GM23338 (cell line): ENCODE measurements at regions not wholly inside any gene's neighbourhood (a gene's known extent, or its start where the extent isn't known, plus 50 kb on each side); places are given as distances from the start of the nearest gene placed in this dataset.

ENCODE experiments used
- ATAC-seq: fragments of 200-7000 bp; cut with Tn5 transposase; 3 replicates; pipeline ENCODE4 v1.9.1; 2020
- DNase-seq: peaks from one replicate; pipeline ENCODE4 v3.0.0-alpha.2; 2015; ENCODE audit warnings: low spot score
- H2AFZ ChIP-seq: fragments of 200-600 bp; sonication (generic); 2 replicates; pipeline ENCODE4 v1.8.0; 2016; ENCODE audit warnings: antibody characterized with exemption, mild to moderate bottlenecking, moderate library complexity
- H3F3A ChIP-seq: fragments of 200-600 bp; sonication (generic); replicated peaks from 2 replicates; pipeline ENCODE4 v1.8.0; 2017; ENCODE audit warnings: antibody characterized with exemption, mixed run types, low read depth
- H3K27ac ChIP-seq: fragments of 200-600 bp; sonication (generic); 2 replicates; pipeline ENCODE4 v1.6.1; 2016; ENCODE audit warnings: low read depth
- H3K27me3 ChIP-seq: fragments of 200-600 bp; sonication (generic); 2 replicates; pipeline ENCODE4 v1.8.0; 2016; ENCODE audit warnings: mild to moderate bottlenecking, mixed run types, moderate library complexity; ENCODE audit not compliant: insufficient read depth
- H3K36me3 ChIP-seq: fragments of 200-600 bp; sonication (generic); 2 replicates; pipeline ENCODE4 v1.8.0; 2016; ENCODE audit warnings: mild to moderate bottlenecking; ENCODE audit not compliant: insufficient read depth
- H3K4me1 ChIP-seq: fragments of 200-600 bp; sonication (generic); 2 replicates; pipeline ENCODE4 v1.8.0; 2016; ENCODE audit warnings: mild to moderate bottlenecking, moderate library complexity; ENCODE audit not compliant: insufficient read depth
- H3K4me2 ChIP-seq: fragments of 200-600 bp; sonication (generic); 2 replicates; pipeline ENCODE4 v1.7.1; 2017; ENCODE audit warnings: mixed run types
- H3K4me3 ChIP-seq: fragments of 200-600 bp; sonication (generic); 2 replicates; pipeline ENCODE4 v1.6.1; 2016; ENCODE audit warnings: mixed run types
- H3K79me2 ChIP-seq: fragments of 200-600 bp; sonication (generic); replicated peaks from 2 replicates; pipeline ENCODE4 v1.8.0; 2017; ENCODE audit warnings: mild to moderate bottlenecking; ENCODE audit not compliant: insufficient read depth
- H3K9me2 ChIP-seq: fragments of 200-600 bp; sonication (generic); 2 replicates; pipeline ENCODE4 v1.8.0; 2017; ENCODE audit not compliant: insufficient read depth
- H4K20me1 ChIP-seq: fragments of 200-600 bp; sonication (generic); replicated peaks from 2 replicates; pipeline ENCODE4 v1.8.0; 2017; ENCODE audit warnings: mild to moderate bottlenecking; ENCODE audit not compliant: insufficient read depth
- H3K27ac Mint-ChIP-seq: 2 replicates; pipeline ENCODE4 v1.8.0; 2020; ENCODE audit warnings: inconsistent platforms, mild to moderate bottlenecking, moderate library complexity, mixed read lengths
- H3K27me3 Mint-ChIP-seq: 3 replicates; pipeline ENCODE4 v1.8.0; 2022; ENCODE audit warnings: low read depth, mild to moderate bottlenecking, moderate library complexity, mixed read lengths, inconsistent platforms; ENCODE audit not compliant: insufficient read depth, poor library complexity
- H3K36me3 Mint-ChIP-seq: 3 replicates; pipeline ENCODE4 v1.8.0; 2021; ENCODE audit warnings: low read depth, mild to moderate bottlenecking, inconsistent platforms, moderate library complexity, mixed read lengths
- H3K4me1 Mint-ChIP-seq: 3 replicates; pipeline ENCODE4 v1.8.0; 2020; ENCODE audit warnings: mild to moderate bottlenecking, inconsistent platforms, mixed read lengths
- H3K4me3 Mint-ChIP-seq: 3 replicates; pipeline ENCODE4 v1.8.0; 2021; ENCODE audit warnings: moderate library complexity, mild to moderate bottlenecking, inconsistent platforms, mixed read lengths
- H3K9me3 Mint-ChIP-seq: 3 replicates; pipeline ENCODE4 v1.8.0; 2020; ENCODE audit warnings: moderate library complexity, mild to moderate bottlenecking, inconsistent platforms, mixed read lengths
- CREB1 ChIP-seq: fragments of 250-450 bp; sonication (Bioruptor Pico); IDR thresholded peaks from 2 replicates; pipeline ENCODE4 v1.5.0; 2020; ENCODE audit warnings: low read depth, mild to moderate bottlenecking, moderate library complexity
- EZH2 ChIP-seq: fragments of 200-600 bp; sonication (generic); IDR thresholded peaks from one replicate; pipeline ENCODE4 v1.8.0; 2017; ENCODE audit warnings: antibody characterized with exemption, mild to moderate bottlenecking, low read depth; ENCODE audit not compliant: unreplicated experiment
- EZH2phosphoT487 ChIP-seq: fragments of 200-600 bp; sonication (generic); IDR thresholded peaks from one replicate; pipeline ENCODE4 v1.8.1; 2018; ENCODE audit warnings: antibody characterized with exemption; ENCODE audit not compliant: unreplicated experiment
- JUNB ChIP-seq: IDR thresholded peaks from one replicate; pipeline ENCODE4 v1.6.1; 2016; ENCODE audit warnings: antibody characterized with exemption; ENCODE audit not compliant: unreplicated experiment
- NANOG ChIP-seq: IDR thresholded peaks from 2 replicates; pipeline ENCODE4 v1.6.1; 2016; ENCODE audit warnings: antibody characterized with exemption, borderline replicate concordance
- POLR2AphosphoS5 ChIP-seq: IDR thresholded peaks from 2 replicates; pipeline ENCODE4 v1.6.1; 2016; ENCODE audit warnings: antibody characterized with exemption, low read depth
- STAT1 ChIP-seq: IDR thresholded peaks from one replicate; pipeline ENCODE4 v1.6.1; 2016; ENCODE audit warnings: antibody characterized with exemption; ENCODE audit not compliant: unreplicated experiment
- ZNF114 ChIP-seq: fragments of 250-450 bp; sonication (Bioruptor Pico); IDR thresholded peaks from 2 replicates; pipeline ENCODE4 v1.5.0; 2020; ENCODE audit warnings: mild to moderate bottlenecking, moderate library complexity
- ZNF331 ChIP-seq: fragments of 250-450 bp; sonication (Bioruptor Pico); IDR thresholded peaks from 2 replicates; pipeline ENCODE4 v1.5.0; 2020; ENCODE audit warnings: low read depth, mild to moderate bottlenecking, moderate library complexity
- TF ChIP-seq, protein P1 (sequence below): fragments of 250-450 bp; sonication (Bioruptor Pico); IDR thresholded peaks from 2 replicates; pipeline ENCODE4 v1.5.0; 2020; ENCODE audit warnings: mild to moderate bottlenecking, moderate library complexity
- TF ChIP-seq, protein P2 (sequence below): IDR thresholded peaks from one replicate; pipeline ENCODE4 v1.6.1; 2018; ENCODE audit warnings: antibody characterized with exemption; ENCODE audit not compliant: unreplicated experiment
- TF ChIP-seq, protein P3 (sequence below), 2 experiments: fragments of 200-600 bp in 1 of 2; sonication (generic) in 1 of 2; conservative IDR thresholded peaks; 2 replicates each; pipeline versions ENCODE4 v1.5.1 to v1.6.1; 2016 to 2017; ENCODE audit warnings: antibody characterized with exemption in 2 of 2, low read depth in 2 of 2, mild to moderate bottlenecking in 2 of 2, moderate library complexity in 1 of 2
- TF ChIP-seq, protein P4 (sequence below): IDR thresholded peaks from 2 replicates; pipeline ENCODE4 v1.6.1; 2016; ENCODE audit warnings: antibody characterized with exemption

- Histone ChIP-seq H3K27me3 (no peaks in the 10 kb centered on the region), H3K4me3 (no peak overlapping the region), H3K27ac (no peak overlapping the region), H3K79me2 (no peaks in the 10 kb centered on the region), H3K4me1 (peaks cover 11% of the 10 kb centered on the region; the same call in 1 of the 2 replicates), H3K9me2 (0 out of 2 replicates have a peak, but pooled peaks cover 7% of the 10 kb centered on the region), H3K4me2 (no peak overlapping the region), H4K20me1 (no peaks in the 10 kb centered on the region), H2AFZ (no peak overlapping the region), H3K36me3 (no peaks in the 10 kb centered on the region; the same call in 1 of the 2 replicates), H3F3A (no peaks in the 10 kb centered on the region)
- DNase-seq = no peak
- TF ChIP-seq EZH2 = no peak
- TF ChIP-seq, protein P1, sequence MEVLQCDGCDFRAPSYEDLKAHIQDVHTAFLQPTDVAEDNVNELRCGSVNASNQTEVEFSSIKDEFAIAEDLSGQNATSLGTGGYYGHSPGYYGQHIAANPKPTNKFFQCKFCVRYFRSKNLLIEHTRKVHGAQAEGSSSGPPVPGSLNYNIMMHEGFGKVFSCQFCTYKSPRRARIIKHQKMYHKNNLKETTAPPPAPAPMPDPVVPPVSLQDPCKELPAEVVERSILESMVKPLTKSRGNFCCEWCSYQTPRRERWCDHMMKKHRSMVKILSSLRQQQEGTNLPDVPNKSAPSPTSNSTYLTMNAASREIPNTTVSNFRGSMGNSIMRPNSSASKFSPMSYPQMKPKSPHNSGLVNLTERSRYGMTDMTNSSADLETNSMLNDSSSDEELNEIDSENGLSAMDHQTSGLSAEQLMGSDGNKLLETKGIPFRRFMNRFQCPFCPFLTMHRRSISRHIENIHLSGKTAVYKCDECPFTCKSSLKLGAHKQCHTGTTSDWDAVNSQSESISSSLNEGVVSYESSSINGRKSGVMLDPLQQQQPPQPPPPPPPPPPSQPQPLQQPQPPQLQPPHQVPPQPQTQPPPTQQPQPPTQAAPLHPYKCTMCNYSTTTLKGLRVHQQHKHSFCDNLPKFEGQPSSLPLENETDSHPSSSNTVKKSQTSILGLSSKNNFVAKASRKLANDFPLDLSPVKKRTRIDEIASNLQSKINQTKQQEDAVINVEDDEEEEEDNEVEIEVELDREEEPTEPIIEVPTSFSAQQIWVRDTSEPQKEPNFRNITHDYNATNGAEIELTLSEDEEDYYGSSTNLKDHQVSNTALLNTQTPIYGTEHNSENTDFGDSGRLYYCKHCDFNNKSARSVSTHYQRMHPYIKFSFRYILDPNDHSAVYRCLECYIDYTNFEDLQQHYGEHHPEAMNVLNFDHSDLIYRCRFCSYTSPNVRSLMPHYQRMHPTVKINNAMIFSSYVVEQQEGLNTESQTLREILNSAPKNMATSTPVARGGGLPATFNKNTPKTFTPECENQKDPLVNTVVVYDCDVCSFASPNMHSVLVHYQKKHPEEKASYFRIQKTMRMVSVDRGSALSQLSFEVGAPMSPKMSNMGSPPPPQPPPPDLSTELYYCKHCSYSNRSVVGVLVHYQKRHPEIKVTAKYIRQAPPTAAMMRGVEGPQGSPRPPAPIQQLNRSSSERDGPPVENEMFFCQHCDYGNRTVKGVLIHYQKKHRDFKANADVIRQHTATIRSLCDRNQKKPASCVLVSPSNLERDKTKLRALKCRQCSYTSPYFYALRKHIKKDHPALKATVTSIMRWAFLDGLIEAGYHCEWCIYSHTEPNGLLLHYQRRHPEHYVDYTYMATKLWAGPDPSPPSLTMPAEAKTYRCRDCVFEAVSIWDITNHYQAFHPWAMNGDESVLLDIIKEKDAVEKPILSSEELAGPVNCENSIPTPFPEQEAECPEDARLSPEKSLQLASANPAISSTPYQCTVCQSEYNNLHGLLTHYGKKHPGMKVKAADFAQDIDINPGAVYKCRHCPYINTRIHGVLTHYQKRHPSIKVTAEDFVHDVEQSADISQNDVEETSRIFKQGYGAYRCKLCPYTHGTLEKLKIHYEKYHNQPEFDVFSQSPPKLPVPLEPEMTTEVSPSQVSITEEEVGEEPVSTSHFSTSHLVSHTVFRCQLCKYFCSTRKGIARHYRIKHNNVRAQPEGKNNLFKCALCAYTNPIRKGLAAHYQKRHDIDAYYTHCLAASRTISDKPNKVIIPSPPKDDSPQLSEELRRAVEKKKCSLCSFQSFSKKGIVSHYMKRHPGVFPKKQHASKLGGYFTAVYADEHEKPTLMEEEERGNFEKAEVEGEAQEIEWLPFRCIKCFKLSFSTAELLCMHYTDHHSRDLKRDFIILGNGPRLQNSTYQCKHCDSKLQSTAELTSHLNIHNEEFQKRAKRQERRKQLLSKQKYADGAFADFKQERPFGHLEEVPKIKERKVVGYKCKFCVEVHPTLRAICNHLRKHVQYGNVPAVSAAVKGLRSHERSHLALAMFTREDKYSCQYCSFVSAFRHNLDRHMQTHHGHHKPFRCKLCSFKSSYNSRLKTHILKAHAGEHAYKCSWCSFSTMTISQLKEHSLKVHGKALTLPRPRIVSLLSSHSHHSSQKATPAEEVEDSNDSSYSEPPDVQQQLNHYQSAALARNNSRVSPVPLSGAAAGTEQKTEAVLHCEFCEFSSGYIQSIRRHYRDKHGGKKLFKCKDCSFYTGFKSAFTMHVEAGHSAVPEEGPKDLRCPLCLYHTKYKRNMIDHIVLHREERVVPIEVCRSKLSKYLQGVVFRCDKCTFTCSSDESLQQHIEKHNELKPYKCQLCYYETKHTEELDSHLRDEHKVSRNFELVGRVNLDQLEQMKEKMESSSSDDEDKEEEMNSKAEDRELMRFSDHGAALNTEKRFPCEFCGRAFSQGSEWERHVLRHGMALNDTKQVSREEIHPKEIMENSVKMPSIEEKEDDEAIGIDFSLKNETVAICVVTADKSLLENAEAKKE (CRISPR knock-in tag) = no peak
- no peak for TF ChIP-seq CREB1 (CRISPR knock-in tag)
- TF ChIP-seq POLR2AphosphoS5 = no peak
- TF ChIP-seq JUNB = no peak
- no peak for TF ChIP-seq ZNF331 (CRISPR knock-in tag)
- TF ChIP-seq NANOG = no peak
- TF ChIP-seq STAT1 = no peak
- TF ChIP-seq, protein P2, sequence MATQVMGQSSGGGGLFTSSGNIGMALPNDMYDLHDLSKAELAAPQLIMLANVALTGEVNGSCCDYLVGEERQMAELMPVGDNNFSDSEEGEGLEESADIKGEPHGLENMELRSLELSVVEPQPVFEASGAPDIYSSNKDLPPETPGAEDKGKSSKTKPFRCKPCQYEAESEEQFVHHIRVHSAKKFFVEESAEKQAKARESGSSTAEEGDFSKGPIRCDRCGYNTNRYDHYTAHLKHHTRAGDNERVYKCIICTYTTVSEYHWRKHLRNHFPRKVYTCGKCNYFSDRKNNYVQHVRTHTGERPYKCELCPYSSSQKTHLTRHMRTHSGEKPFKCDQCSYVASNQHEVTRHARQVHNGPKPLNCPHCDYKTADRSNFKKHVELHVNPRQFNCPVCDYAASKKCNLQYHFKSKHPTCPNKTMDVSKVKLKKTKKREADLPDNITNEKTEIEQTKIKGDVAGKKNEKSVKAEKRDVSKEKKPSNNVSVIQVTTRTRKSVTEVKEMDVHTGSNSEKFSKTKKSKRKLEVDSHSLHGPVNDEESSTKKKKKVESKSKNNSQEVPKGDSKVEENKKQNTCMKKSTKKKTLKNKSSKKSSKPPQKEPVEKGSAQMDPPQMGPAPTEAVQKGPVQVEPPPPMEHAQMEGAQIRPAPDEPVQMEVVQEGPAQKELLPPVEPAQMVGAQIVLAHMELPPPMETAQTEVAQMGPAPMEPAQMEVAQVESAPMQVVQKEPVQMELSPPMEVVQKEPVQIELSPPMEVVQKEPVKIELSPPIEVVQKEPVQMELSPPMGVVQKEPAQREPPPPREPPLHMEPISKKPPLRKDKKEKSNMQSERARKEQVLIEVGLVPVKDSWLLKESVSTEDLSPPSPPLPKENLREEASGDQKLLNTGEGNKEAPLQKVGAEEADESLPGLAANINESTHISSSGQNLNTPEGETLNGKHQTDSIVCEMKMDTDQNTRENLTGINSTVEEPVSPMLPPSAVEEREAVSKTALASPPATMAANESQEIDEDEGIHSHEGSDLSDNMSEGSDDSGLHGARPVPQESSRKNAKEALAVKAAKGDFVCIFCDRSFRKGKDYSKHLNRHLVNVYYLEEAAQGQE = no peak
- no peak for TF ChIP-seq ZNF114 (CRISPR knock-in tag)
- TF ChIP-seq, protein P3, sequence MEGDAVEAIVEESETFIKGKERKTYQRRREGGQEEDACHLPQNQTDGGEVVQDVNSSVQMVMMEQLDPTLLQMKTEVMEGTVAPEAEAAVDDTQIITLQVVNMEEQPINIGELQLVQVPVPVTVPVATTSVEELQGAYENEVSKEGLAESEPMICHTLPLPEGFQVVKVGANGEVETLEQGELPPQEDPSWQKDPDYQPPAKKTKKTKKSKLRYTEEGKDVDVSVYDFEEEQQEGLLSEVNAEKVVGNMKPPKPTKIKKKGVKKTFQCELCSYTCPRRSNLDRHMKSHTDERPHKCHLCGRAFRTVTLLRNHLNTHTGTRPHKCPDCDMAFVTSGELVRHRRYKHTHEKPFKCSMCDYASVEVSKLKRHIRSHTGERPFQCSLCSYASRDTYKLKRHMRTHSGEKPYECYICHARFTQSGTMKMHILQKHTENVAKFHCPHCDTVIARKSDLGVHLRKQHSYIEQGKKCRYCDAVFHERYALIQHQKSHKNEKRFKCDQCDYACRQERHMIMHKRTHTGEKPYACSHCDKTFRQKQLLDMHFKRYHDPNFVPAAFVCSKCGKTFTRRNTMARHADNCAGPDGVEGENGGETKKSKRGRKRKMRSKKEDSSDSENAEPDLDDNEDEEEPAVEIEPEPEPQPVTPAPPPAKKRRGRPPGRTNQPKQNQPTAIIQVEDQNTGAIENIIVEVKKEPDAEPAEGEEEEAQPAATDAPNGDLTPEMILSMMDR (conservative IDR thresholded peaks at IDR 0.05; ENCODE audit: low read depth in 2 of 2) = no peak
- TF ChIP-seq EZH2phosphoT487 = no peak
- TF ChIP-seq, protein P4, sequence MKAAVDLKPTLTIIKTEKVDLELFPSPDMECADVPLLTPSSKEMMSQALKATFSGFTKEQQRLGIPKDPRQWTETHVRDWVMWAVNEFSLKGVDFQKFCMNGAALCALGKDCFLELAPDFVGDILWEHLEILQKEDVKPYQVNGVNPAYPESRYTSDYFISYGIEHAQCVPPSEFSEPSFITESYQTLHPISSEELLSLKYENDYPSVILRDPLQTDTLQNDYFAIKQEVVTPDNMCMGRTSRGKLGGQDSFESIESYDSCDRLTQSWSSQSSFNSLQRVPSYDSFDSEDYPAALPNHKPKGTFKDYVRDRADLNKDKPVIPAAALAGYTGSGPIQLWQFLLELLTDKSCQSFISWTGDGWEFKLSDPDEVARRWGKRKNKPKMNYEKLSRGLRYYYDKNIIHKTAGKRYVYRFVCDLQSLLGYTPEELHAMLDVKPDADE = no peak
- Mint-ChIP-seq H3K27ac (no peak overlapping the region), H3K4me3 (no peak overlapping the region), H3K36me3 (peaks cover 19% of the 10 kb centered on the region), H3K9me3 (peaks cover 55% of the 10 kb centered on the region), H3K4me1 (peaks cover 3% of the 10 kb centered on the region; the same call in 1 of the 3 replicates), H3K27me3 (peaks cover 2% of the 10 kb centered on the region)
- no peak for ATAC-seq
Measured at GRCh38 chr11:41788177-41788576, 328.7 kb upstream of the LRRC4C start.
